BJ (cell line): ENCODE measurements at regions not wholly inside any gene's neighbourhood (a gene's known extent, or its start where the extent isn't known, plus 50 kb on each side); places are given as distances from the start of the nearest gene placed in this dataset.

Experiments used
- CTCF ChIA-PET: fragments of 350-600 bp; formaldehyde crosslinking; extraction: SDS; loops from one replicate; lab custom pipeline; 2021; ENCODE audit warnings: antibody characterized with exemption, inconsistent platforms; lab: Yijun Ruan, JAX
- POLR2A ChIA-PET: fragments of 300-600 bp; sonication (Branson Sonifier 250); formaldehyde crosslinking; extraction: SDS; loops from one replicate; lab custom pipeline; 2021; ENCODE audit warnings: antibody characterized with exemption; lab: Charles Lee
- DNase-seq: peaks from one replicate; pipeline ENCODE4 v3.0.0-alpha.2; 2011; ENCODE audit warnings: low read depth
- H3K27me3 ChIP-seq: 2 replicates; pipeline ENCODE4 v1.6.0; 2011; ENCODE audit warnings: low read length; ENCODE audit not compliant: control insufficient read depth, insufficient read depth
- H3K36me3 ChIP-seq: 2 replicates; pipeline ENCODE4 v1.5.1; 2011; ENCODE audit warnings: low read length; ENCODE audit not compliant: control insufficient read depth, insufficient read depth
- H3K4me3 ChIP-seq: 2 replicates; pipeline ENCODE4 v1.5.1; 2011; ENCODE audit warnings: low read depth, mild to moderate bottlenecking, control low read depth, low read length
- TF ChIP-seq, protein P1 (sequence below): IDR thresholded peaks from 2 replicates; pipeline ENCODE4 v1.5.1; 2011; ENCODE audit warnings: low read depth, mild to moderate bottlenecking, control low read depth, inconsistent platforms, low read length, moderate library complexity; ENCODE audit not compliant: insufficient read depth

DNA sequence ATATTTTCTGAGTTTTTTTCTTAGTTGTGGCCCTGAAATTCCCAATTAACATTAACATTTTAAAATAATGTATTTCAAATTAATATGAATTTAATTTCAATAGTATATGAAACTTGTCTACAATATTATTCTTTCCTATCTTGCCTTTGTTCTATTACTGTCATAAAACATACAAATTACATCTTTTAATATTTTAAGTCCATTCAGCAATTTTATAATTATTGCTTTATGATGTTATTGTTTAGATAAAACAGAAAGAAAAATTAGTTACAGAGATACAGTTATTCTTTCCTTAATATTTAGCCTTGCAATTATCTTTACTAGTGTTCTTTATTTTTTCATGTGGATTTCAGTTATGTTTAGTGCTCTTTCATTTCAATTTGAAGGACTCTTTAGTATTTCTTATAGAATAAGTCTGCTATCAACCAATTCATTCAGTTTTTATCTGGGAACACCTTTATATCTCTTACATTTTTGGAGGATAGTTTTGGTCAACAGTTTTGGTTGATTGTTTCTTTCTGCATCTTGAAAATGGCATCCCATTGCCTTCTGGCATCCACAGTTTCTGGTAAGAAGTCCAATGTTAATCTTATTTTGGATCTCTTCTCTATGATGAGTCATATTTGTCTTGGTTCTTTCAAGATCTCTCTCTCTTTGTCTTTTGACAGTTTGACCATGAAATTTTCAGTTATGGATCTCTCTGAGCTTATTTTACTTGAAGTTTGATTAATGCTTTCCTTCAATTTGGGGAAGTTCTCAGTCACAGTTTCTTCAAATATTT is 76.9 kb upstream of the CHST9 start:
- no peaks in the 10 kb centered on the region for H3K36me3 ChIP-seq
- H3K27me3 ChIP-seq: no peaks in the 10 kb centered on the region
- DNase-seq: no peak
- POLR2A ChIA-PET: no interaction called here
- TF ChIP-seq, protein P1, sequence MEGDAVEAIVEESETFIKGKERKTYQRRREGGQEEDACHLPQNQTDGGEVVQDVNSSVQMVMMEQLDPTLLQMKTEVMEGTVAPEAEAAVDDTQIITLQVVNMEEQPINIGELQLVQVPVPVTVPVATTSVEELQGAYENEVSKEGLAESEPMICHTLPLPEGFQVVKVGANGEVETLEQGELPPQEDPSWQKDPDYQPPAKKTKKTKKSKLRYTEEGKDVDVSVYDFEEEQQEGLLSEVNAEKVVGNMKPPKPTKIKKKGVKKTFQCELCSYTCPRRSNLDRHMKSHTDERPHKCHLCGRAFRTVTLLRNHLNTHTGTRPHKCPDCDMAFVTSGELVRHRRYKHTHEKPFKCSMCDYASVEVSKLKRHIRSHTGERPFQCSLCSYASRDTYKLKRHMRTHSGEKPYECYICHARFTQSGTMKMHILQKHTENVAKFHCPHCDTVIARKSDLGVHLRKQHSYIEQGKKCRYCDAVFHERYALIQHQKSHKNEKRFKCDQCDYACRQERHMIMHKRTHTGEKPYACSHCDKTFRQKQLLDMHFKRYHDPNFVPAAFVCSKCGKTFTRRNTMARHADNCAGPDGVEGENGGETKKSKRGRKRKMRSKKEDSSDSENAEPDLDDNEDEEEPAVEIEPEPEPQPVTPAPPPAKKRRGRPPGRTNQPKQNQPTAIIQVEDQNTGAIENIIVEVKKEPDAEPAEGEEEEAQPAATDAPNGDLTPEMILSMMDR: no peak
- no peak overlapping the region for H3K4me3 ChIP-seq
- CTCF ChIA-PET: no interaction called here

DNA sequence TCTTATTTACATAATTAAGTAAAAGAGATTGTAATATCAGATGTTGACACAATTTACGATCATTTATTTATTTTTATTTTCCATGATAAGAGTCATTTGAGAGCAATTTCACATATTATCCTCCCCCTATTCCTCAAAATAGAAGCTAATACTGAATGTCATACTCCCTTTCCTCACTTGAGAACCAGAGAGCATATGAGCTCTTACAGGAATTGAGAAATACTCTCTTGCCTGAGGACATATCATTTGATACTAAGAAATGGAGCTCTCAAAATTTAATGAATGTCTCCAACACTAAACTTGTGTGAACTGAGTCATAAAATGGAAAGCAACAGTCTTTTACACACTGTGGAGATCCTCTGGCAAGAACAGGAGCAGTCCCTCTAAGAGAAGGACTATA is 68.5 kb upstream of the CHST9 start:
- Histone ChIP-seq H3K4me3 (no peak overlapping the region), H3K27me3 (no peaks in the 10 kb centered on the region), H3K36me3 (no peaks in the 10 kb centered on the region)
- TF ChIP-seq, protein P1: no peak
- POLR2A ChIA-PET: no interaction called here
- no peak for DNase-seq
- CTCF ChIA-PET: no interaction called here

DNA sequence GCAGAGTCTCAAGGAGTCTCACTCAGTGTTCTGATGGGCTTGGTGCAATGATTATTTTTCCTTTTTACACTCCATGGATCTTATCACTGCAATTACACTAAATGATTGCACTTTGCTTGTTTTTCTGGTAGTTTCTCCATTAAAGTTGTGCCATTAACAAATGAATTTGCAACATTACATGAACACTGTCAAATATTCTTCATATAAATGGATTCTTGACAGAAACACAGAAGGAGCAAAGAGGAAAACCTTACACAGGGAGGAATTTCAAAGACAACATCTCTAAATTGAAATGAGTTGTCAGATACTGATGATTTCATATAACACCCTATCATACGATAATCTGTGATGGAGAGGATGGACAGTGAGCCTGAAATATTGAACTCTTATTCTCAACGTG is 65.4 kb upstream of the CHST9 start:
- no peak overlapping the region for H3K4me3 ChIP-seq
- H3K27me3 ChIP-seq: no peaks in the 10 kb centered on the region
- no peak for DNase-seq
- no peaks in the 10 kb centered on the region for H3K36me3 ChIP-seq
- POLR2A ChIA-PET: no interaction called here
- CTCF ChIA-PET: no interaction called here
- TF ChIP-seq, protein P1: no peak

DNA sequence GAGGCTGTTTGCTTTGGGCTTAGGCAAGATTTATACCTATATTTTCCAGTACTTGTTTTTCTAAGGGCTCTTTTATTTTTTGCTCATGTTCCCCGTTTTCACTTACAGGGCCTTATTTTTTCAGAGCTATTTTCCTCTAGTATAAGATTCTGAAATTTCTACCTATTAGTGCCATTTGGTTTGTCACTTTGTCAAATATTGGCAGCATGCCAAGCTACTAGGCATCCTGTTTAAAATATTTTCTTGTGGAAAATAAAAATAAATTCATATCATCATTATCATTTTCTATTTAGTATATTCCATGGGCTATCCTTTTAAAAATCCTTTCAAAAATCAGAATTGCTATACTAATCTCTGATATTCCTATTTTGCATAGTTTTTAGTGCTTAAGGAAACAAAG is 64.8 kb upstream of the CHST9 start:
- Histone ChIP-seq H3K4me3 (no peak overlapping the region), H3K36me3 (no peaks in the 10 kb centered on the region), H3K27me3 (no peaks in the 10 kb centered on the region)
- DNase-seq: no peak
- CTCF ChIA-PET: no interaction called here
- TF ChIP-seq, protein P1: no peak
- POLR2A ChIA-PET: no interaction called here

DNA sequence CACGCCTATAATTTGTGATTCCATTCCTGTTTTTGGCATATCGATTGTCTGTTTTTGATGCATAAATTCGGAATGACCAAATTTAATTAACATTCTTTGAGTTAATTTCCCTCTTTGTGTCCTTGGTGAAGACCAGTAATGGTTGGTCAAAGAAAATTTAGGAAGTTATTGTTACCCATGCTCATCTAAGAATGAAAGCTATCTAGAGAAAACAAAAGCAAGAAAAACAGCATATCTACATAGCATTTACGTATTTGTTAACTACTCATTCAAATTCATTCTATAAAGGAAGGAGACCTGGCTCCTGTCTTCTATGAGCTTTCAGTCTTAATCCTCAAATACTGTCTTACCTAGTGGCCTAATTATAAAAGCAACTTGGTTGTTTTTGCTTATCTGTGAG is 59.2 kb upstream of the CHST9 start:
- Histone ChIP-seq H3K27me3 (no peaks in the 10 kb centered on the region), H3K4me3 (no peak overlapping the region), H3K36me3 (no peaks in the 10 kb centered on the region)
- TF ChIP-seq, protein P1: no peak
- DNase-seq: no peak
- POLR2A ChIA-PET: no interaction called here
- CTCF ChIA-PET: no interaction called here
